ENCODE measurements at regions not wholly inside any gene's neighbourhood (a gene's known extent, or its start where the extent isn't known, plus 50 kb on each side); places are given as distances from the start of the nearest gene placed in this dataset.
"Not testable (repeated sequence)": the region's sequence is repeated elsewhere in the genome, so short reads cannot be mapped to it uniquely, and the experiment has no call there.

GRCh38 chr9:134549336-134549735 is 92.3 kb upstream of the COL5A1 start:
- no peak overlapping the region for H3K4me3 ChIP-seq (ENCODE audit: low read depth in 1 of 2, low read length in 2 of 2)
- H3K9me3 ChIP-seq (ENCODE audit: control insufficient read depth in 2 of 2, insufficient read depth in 1 of 2, low read depth in 1 of 2, low read length in 1 of 2) = no peaks in the 10 kb centered on the region
- peaks cover 0 to 3% of the 10 kb centered on the region in 2 donors for H3K4me1 ChIP-seq (ENCODE audit: control insufficient read depth in 2 of 2, insufficient read depth in 2 of 2, low read length in 1 of 2)
- WGBS, 2 donors = 80 to 82% methylated on average over 13 of the region's 13 CpGs
- no peaks in the 10 kb centered on the region for H3K27me3 ChIP-seq (ENCODE audit: control insufficient read depth in 1 of 2, insufficient read depth in 2 of 2, low read length in 2 of 2)
- no peaks in the 10 kb centered on the region for H3K36me3 ChIP-seq (ENCODE audit: control insufficient read depth in 2 of 2, insufficient read depth in 2 of 2, low read length in 1 of 2)
- no peak overlapping the region for H3K27ac ChIP-seq (ENCODE audit: low read depth in 2 of 2, low read length in 1 of 2)

DNA sequence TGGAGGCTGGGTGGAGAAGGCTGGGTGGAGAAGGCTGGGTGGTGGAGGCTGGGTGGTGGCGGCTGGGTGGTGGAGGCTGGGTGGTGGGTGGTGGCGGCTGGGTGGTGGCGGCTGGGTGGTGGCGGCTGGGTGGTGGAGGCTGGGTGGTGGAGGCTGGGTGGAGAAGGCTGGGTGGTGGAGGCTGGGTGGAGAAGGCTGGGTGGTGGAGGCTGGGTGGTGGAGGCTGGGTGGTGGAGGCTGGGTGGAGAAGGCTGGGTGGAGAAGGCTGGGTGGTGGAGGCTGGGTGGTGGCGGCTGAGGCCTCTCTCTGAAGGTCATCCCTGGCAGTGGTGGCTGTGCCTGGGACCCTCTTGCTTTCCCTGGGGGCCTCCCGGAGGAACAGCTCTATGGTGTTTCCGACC is 91.5 kb upstream of the COL5A1 start:
- not testable (repeated sequence) for H3K27me3 ChIP-seq (ENCODE audit: control insufficient read depth in 1 of 2, insufficient read depth in 2 of 2, low read length in 2 of 2); H3K27ac ChIP-seq (ENCODE audit: low read depth in 2 of 2, low read length in 1 of 2); H3K4me3 ChIP-seq (ENCODE audit: low read depth in 1 of 2, low read length in 2 of 2); H3K4me1 ChIP-seq (ENCODE audit: control insufficient read depth in 2 of 2, insufficient read depth in 2 of 2, low read length in 1 of 2); H3K36me3 ChIP-seq (ENCODE audit: control insufficient read depth in 2 of 2, insufficient read depth in 2 of 2, low read length in 1 of 2); H3K9me3 ChIP-seq (ENCODE audit: control insufficient read depth in 2 of 2, insufficient read depth in 1 of 2, low read depth in 1 of 2, low read length in 1 of 2)
- WGBS, 2 donors = 96 to 97% methylated on average over 5 to 7 of the region's 7 CpGs

GRCh38 chr9:134550584-134550983 is 91.0 kb upstream of the COL5A1 start:
- Histone ChIP-seq H3K4me1 (ENCODE audit: control insufficient read depth in 2 of 2, insufficient read depth in 2 of 2, low read length in 1 of 2) (peaks cover 0 to 3% of the 10 kb centered on the region in 2 donors), H3K27ac (ENCODE audit: low read depth in 2 of 2, low read length in 1 of 2) (no peak overlapping the region), H3K36me3 (ENCODE audit: control insufficient read depth in 2 of 2, insufficient read depth in 2 of 2, low read length in 1 of 2) (no peaks in the 10 kb centered on the region), H3K9me3 (ENCODE audit: control insufficient read depth in 2 of 2, insufficient read depth in 1 of 2, low read depth in 1 of 2, low read length in 1 of 2) (no peaks in the 10 kb centered on the region), H3K4me3 (ENCODE audit: low read depth in 1 of 2, low read length in 2 of 2) (no peak overlapping the region), H3K27me3 (ENCODE audit: control insufficient read depth in 1 of 2, insufficient read depth in 2 of 2, low read length in 2 of 2) (no peaks in the 10 kb centered on the region)
- 84 to 87% methylated on average over 10 of the region's 10 CpGs for WGBS, 2 donors

DNA sequence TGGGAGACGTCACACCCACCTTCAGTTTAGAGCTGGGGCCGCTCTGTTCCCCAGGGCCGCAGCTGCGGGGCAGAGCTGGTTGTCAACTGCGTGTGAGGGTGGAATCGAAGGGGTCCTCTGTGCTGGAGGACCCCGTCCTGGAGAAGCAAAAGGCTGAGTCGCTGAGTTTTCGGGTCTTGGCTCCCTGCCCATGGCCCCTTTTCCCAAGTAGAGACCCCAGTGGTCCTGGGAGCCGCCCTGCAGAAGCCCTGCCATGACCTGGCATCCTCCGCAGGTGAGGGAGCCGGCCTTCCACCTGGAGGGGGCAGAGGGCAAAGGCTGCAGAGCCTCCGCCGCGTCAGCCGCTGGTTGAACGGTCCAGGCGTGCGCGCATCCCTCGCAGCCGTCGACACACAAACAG is 90.4 kb upstream of the COL5A1 start:
- H3K9me3 ChIP-seq (ENCODE audit: control insufficient read depth in 2 of 2, insufficient read depth in 1 of 2, low read depth in 1 of 2, low read length in 1 of 2) = no peaks in the 10 kb centered on the region
- no peaks in the 10 kb centered on the region for H3K36me3 ChIP-seq (ENCODE audit: control insufficient read depth in 2 of 2, insufficient read depth in 2 of 2, low read length in 1 of 2)
- no peaks in the 10 kb centered on the region for H3K27me3 ChIP-seq (ENCODE audit: control insufficient read depth in 1 of 2, insufficient read depth in 2 of 2, low read length in 2 of 2)
- H3K4me3 ChIP-seq (ENCODE audit: low read depth in 1 of 2, low read length in 2 of 2) = no peak overlapping the region
- no peak overlapping the region for H3K27ac ChIP-seq (ENCODE audit: low read depth in 2 of 2, low read length in 1 of 2)
- 88 to 94% methylated on average over 23 of the region's 23 CpGs for WGBS, 2 donors
- H3K4me1 ChIP-seq (ENCODE audit: control insufficient read depth in 2 of 2, insufficient read depth in 2 of 2, low read length in 1 of 2) = peaks cover 0 to 3% of the 10 kb centered on the region in 2 donors

DNA sequence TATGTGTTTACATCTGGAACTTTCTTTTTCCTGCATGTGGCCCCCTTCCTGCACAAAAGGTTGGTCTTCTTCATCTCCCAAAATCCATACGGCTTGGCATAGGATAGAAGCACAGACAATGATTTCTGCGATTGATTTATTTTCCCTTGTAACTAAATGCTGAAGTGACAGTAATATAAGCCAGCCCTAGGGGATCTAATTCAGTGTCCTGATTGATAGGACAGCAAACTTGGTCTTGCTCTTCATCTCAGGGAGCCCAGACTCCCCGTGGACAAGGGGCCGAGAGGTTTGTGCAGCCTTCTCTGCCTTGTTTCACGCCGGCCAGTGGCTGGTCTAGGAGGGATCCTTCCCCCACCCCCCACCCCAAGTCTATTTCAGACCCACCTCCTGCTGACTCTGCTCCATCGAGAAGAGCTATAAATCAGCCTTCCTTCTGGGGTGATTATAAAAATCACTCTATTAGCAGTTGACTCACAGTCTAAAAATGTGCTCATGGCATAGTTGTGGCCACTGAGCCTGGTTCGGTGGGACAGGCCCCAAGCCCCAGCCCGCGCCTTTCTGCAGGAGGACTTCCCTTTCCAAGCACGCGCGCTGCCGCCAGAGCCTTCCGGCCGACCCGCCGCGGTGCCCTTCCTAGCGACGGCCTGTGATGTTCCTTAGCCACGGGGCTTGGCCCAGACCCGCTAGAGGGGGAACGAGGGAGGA is 89.8 kb upstream of the COL5A1 start:
- Histone ChIP-seq H3K36me3 (ENCODE audit: control insufficient read depth in 2 of 2, insufficient read depth in 2 of 2, low read length in 1 of 2) (no peaks in the 10 kb centered on the region), H3K27me3 (ENCODE audit: control insufficient read depth in 1 of 2, insufficient read depth in 2 of 2, low read length in 2 of 2) (no peaks in the 10 kb centered on the region), H3K27ac (ENCODE audit: low read depth in 2 of 2, low read length in 1 of 2) (no peak overlapping the region), H3K9me3 (ENCODE audit: control insufficient read depth in 2 of 2, insufficient read depth in 1 of 2, low read depth in 1 of 2, low read length in 1 of 2) (no peaks in the 10 kb centered on the region), H3K4me3 (ENCODE audit: low read depth in 1 of 2, low read length in 2 of 2) (no peak overlapping the region), H3K4me1 (ENCODE audit: control insufficient read depth in 2 of 2, insufficient read depth in 2 of 2, low read length in 1 of 2) (peaks cover 0 to 3% of the 10 kb centered on the region in 2 donors)
- 27 to 30% methylated on average over 24 of the region's 24 CpGs for WGBS, 2 donors

DNA sequence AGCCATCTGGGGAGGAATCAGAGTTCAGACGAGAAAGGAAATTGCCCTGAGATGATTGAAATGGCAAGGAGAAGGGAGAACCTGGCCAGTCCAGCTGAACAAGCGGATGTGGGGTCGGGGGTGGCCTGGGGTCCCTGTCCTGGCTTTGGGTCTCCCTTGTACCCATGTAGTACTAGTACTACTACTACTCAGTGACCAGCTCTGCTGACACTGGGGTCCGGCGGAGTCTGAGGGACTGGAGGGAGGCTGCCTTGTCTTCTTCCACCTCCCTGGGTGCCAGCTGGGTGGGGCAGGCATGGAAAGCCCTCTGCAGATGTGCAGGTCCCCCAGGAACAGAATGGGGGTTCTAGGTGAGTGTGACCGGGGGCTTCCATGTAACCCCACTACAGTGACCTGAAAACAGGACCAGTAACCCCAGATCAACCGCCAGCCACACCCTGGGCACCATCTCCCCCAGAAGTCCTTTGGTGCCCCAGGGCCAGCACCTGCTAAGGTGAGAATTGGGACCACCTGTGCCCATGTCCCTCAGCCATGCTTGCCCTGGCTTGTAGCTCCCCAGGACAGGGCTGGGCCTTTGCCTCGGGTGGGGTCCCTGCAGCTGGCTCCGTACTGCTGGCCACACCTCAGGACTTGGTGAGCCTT is 89.1 kb upstream of the COL5A1 start:
- H3K27me3 ChIP-seq (ENCODE audit: control insufficient read depth in 1 of 2, insufficient read depth in 2 of 2, low read length in 2 of 2) = no peaks in the 10 kb centered on the region
- H3K4me3 ChIP-seq (ENCODE audit: low read depth in 1 of 2, low read length in 2 of 2) = no peak overlapping the region
- H3K36me3 ChIP-seq (ENCODE audit: control insufficient read depth in 2 of 2, insufficient read depth in 2 of 2, low read length in 1 of 2) = no peaks in the 10 kb centered on the region
- 57 to 63% methylated on average over 8 to 9 of the region's 9 CpGs for WGBS, 2 donors
- no peaks in the 10 kb centered on the region for H3K9me3 ChIP-seq (ENCODE audit: control insufficient read depth in 2 of 2, insufficient read depth in 1 of 2, low read depth in 1 of 2, low read length in 1 of 2)
- no peak overlapping the region for H3K27ac ChIP-seq (ENCODE audit: low read depth in 2 of 2, low read length in 1 of 2)
- peaks cover 0 to 3% of the 10 kb centered on the region in 2 donors for H3K4me1 ChIP-seq (ENCODE audit: control insufficient read depth in 2 of 2, insufficient read depth in 2 of 2, low read length in 1 of 2)

GRCh38 chr9:134553061-134553891 is 88.3 kb upstream of the COL5A1 start:
- no peak overlapping the region for H3K27ac ChIP-seq (ENCODE audit: low read depth in 2 of 2, low read length in 1 of 2)
- no peaks in the 10 kb centered on the region for H3K36me3 ChIP-seq (ENCODE audit: control insufficient read depth in 2 of 2, insufficient read depth in 2 of 2, low read length in 1 of 2)
- no peaks in the 10 kb centered on the region for H3K9me3 ChIP-seq (ENCODE audit: control insufficient read depth in 2 of 2, insufficient read depth in 1 of 2, low read depth in 1 of 2, low read length in 1 of 2)
- no peak overlapping the region for H3K4me3 ChIP-seq (ENCODE audit: low read depth in 1 of 2, low read length in 2 of 2)
- H3K4me1 ChIP-seq (ENCODE audit: control insufficient read depth in 2 of 2, insufficient read depth in 2 of 2, low read length in 1 of 2) = peaks cover 0 to 3% of the 10 kb centered on the region in 2 donors
- no peaks in the 10 kb centered on the region for H3K27me3 ChIP-seq (ENCODE audit: control insufficient read depth in 1 of 2, insufficient read depth in 2 of 2, low read length in 2 of 2)
- WGBS, 2 donors = 51 to 53% methylated on average over 26 of the region's 26 CpGs

DNA sequence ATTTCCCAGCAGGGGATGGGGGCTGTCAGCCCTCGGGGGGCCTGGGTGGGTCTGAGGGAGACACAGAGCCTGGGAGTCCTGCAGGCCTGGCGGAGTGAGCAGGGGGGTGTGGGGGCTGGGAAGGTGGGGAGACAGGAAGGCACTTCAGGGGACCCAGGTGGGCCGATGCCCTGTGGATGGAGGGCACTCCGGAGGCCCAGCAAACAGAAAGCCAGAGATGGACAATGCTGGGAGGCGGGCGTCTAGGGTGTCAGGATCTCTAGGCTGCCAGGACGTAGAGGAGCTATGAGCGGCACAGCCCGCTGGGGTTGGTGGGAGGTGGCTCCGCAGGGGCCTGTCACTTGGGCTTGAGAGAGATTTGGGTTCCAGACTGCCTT is 87.6 kb upstream of the COL5A1 start:
- 85 to 86% methylated on average over 10 of the region's 10 CpGs for WGBS, 2 donors
- Histone ChIP-seq H3K4me3 (ENCODE audit: low read depth in 1 of 2, low read length in 2 of 2) (no peak overlapping the region), H3K9me3 (ENCODE audit: control insufficient read depth in 2 of 2, insufficient read depth in 1 of 2, low read depth in 1 of 2, low read length in 1 of 2) (no peaks in the 10 kb centered on the region), H3K27me3 (ENCODE audit: control insufficient read depth in 1 of 2, insufficient read depth in 2 of 2, low read length in 2 of 2) (no peaks in the 10 kb centered on the region), H3K36me3 (ENCODE audit: control insufficient read depth in 2 of 2, insufficient read depth in 2 of 2, low read length in 1 of 2) (no peaks in the 10 kb centered on the region), H3K27ac (ENCODE audit: low read depth in 2 of 2, low read length in 1 of 2) (no peak overlapping the region), H3K4me1 (ENCODE audit: control insufficient read depth in 2 of 2, insufficient read depth in 2 of 2, low read length in 1 of 2) (peaks cover 0 to 3% of the 10 kb centered on the region in 2 donors)

- H3K36me3 ChIP-seq (ENCODE audit: control insufficient read depth in 2 of 2, insufficient read depth in 2 of 2, low read length in 1 of 2) = no peaks in the 10 kb centered on the region
- H3K27ac ChIP-seq (ENCODE audit: low read depth in 2 of 2, low read length in 1 of 2) = no peak overlapping the region
- peaks cover 0 to 3% of the 10 kb centered on the region in 2 donors for H3K4me1 ChIP-seq (ENCODE audit: control insufficient read depth in 2 of 2, insufficient read depth in 2 of 2, low read length in 1 of 2)
- WGBS, 2 donors = 76 to 82% methylated on average over 22 of the region's 22 CpGs
- no peak overlapping the region for H3K4me3 ChIP-seq (ENCODE audit: low read depth in 1 of 2, low read length in 2 of 2)
- H3K9me3 ChIP-seq (ENCODE audit: control insufficient read depth in 2 of 2, insufficient read depth in 1 of 2, low read depth in 1 of 2, low read length in 1 of 2) = no peaks in the 10 kb centered on the region
- no peaks in the 10 kb centered on the region for H3K27me3 ChIP-seq (ENCODE audit: control insufficient read depth in 1 of 2, insufficient read depth in 2 of 2, low read length in 2 of 2)
These were observed 87.1 kb upstream of the COL5A1 start for GRCh38 chr9:134554373-134555093.

All from esophagus (tissue), 2 donors.